Endothelial cell of umbilical vein (primary cell): ENCODE measurements at regions not wholly inside any gene's neighbourhood (a gene's known extent, or its start where the extent isn't known, plus 50 kb on each side); places are given as distances from the start of the nearest gene placed in this dataset.

ENCODE experiments used
- BruUV-seq: library from RNA; stranded (reverse); fragments of 400-500 nt; replicated peaks from 2 replicates; lab custom pipeline; 2021; lab: Mats Ljungman, UMichigan
- CTCF ChIA-PET: fragments of 300-600, 350-600 bp; sonication (Branson Sonifier 250); formaldehyde crosslinking; loops from one replicate; lab custom pipeline; 2021; ENCODE audit warnings: antibody characterized with exemption, inconsistent platforms; lab: Charles Lee
- POLR2A ChIA-PET: fragments of 300-600, 350-600 bp; sonication (Branson Sonifier 250); formaldehyde crosslinking; loops from one replicate; lab custom pipeline; 2021; ENCODE audit warnings: antibody characterized with exemption, inconsistent platforms; lab: Charles Lee
- DNase-seq: peaks from one replicate; pipeline ENCODE4 v3.0.0-alpha.2; 2011; ENCODE audit warnings: low read depth, low spot score
- FAIRE-seq: peaks from 2 replicates; lab custom pipeline; 2011; peaks lifted over from hg19 to GRCh38; lab: Jason Lieb, UNC
- H2AFZ ChIP-seq: 2 replicates; pipeline ENCODE4 v1.6.0; 2012; ENCODE audit warnings: low read depth, low read length, control low read depth, inconsistent platforms
- H3K27ac ChIP-seq: 2 replicates; pipeline ENCODE4 v1.5.1; 2011; ENCODE audit warnings: low read depth, mild to moderate bottlenecking, control low read depth, low read length, moderate library complexity; ENCODE audit not compliant: insufficient read depth
- H3K27me3 ChIP-seq, 2 experiments: 2 replicates each; pipeline versions ENCODE4 v1.6.0 to v1.6.1; 2011; ENCODE audit warnings: low read length in 2 of 2, mixed read lengths in 1 of 2; ENCODE audit not compliant: control insufficient read depth in 2 of 2, insufficient read depth in 2 of 2
- H3K36me3 ChIP-seq, 2 experiments: 2 replicates in 1 of 2; 3 replicates in 1 of 2; pipeline ENCODE4 v1.5.1; 2011; ENCODE audit warnings: low read length in 2 of 2, mild to moderate bottlenecking in 1 of 2, moderate library complexity in 1 of 2; ENCODE audit not compliant: control insufficient read depth in 2 of 2, insufficient read depth in 2 of 2; ENCODE audit errors: extremely low read depth in 1 of 2
- H3K4me1 ChIP-seq: 3 replicates; pipeline ENCODE4 v1.5.1; 2011; ENCODE audit warnings: mild to moderate bottlenecking, low read length; ENCODE audit not compliant: control insufficient read depth, insufficient read depth; ENCODE audit errors: extremely low read depth
- H3K4me2 ChIP-seq: 2 replicates; pipeline ENCODE4 v1.6.1; 2011; ENCODE audit warnings: low read length, control low read depth, mixed read lengths; ENCODE audit not compliant: insufficient read depth
- H3K4me3 ChIP-seq, 3 experiments: fragments of 200-600 bp in 1 of 3; sonication (generic), shearing (Covaris generic) in 1 of 3; replicated peaks in 1 of 3; 2 replicates each; pipeline ENCODE4 v1.5.1; 2011 to 2016; ENCODE audit warnings: control low read depth in 3 of 3, low read length in 3 of 3, mild to moderate bottlenecking in 2 of 3, inconsistent platforms in 1 of 3, low read depth in 1 of 3, moderate library complexity in 1 of 3; ENCODE audit not compliant: insufficient read depth in 1 of 3
- H3K79me2 ChIP-seq: 2 replicates; pipeline ENCODE4 v1.6.0; 2012; ENCODE audit warnings: low read length, inconsistent platforms; ENCODE audit not compliant: control insufficient read depth, insufficient read depth
- H3K9ac ChIP-seq: replicated peaks from 2 replicates; pipeline ENCODE3; 2011; ENCODE audit warnings: low read length, control low read depth; ENCODE audit not compliant: insufficient read depth; ENCODE audit errors: extremely low read depth
- H3K9me1 ChIP-seq: replicated peaks from 3 replicates; pipeline ENCODE4 v1.6.0; 2011; ENCODE audit warnings: mild to moderate bottlenecking, low read length; ENCODE audit not compliant: control insufficient read depth, insufficient read depth; ENCODE audit errors: extremely low read depth
- H3K9me3 ChIP-seq: replicated peaks from 2 replicates; pipeline ENCODE4 v1.5.1; 2012; ENCODE audit warnings: low read length, inconsistent platforms; ENCODE audit not compliant: control insufficient read depth, insufficient read depth
- H4K20me1 ChIP-seq: replicated peaks from 2 replicates; pipeline ENCODE3; 2011; ENCODE audit warnings: mild to moderate bottlenecking, low read length; ENCODE audit not compliant: control insufficient read depth, insufficient read depth; ENCODE audit errors: extremely low read depth
- EZH2 ChIP-seq: IDR thresholded peaks from 2 replicates; pipeline ENCODE4 v1.6.1; 2012; ENCODE audit warnings: borderline replicate concordance, low read depth, mild to moderate bottlenecking, moderate library complexity, low read length, inconsistent platforms; ENCODE audit not compliant: severe bottlenecking
- FOS ChIP-seq: IDR thresholded peaks from 2 replicates; pipeline ENCODE4 v1.6.1; 2011; ENCODE audit warnings: mild to moderate bottlenecking, low read length, moderate library complexity, borderline replicate concordance; ENCODE audit not compliant: insufficient read depth
- GATA2 ChIP-seq: IDR thresholded peaks from 2 replicates; pipeline ENCODE4 v1.7.0; 2011; ENCODE audit warnings: low read depth, mild to moderate bottlenecking, moderate library complexity, mixed read lengths, low read length; ENCODE audit not compliant: insufficient read length, insufficient read depth
- POLR2A ChIP-seq: IDR thresholded peaks from 2 replicates; pipeline ENCODE4 v1.6.1; 2012; ENCODE audit warnings: low read depth, mild to moderate bottlenecking, control low read depth, low read length
- POLR2AphosphoS5 ChIP-seq: IDR thresholded peaks from 2 replicates; pipeline ENCODE4 v1.6.1; 2012; ENCODE audit warnings: low read depth, mild to moderate bottlenecking, control low read depth, low read length, moderate library complexity; ENCODE audit not compliant: insufficient read depth
- dilution Hi-C: fragments of 300-500 bp; cut with MboI; formaldehyde crosslinking; loops from one replicate; pipeline ENCODE4 v1.15.0; 2019; ENCODE audit warnings: low sequenced_read_pairs; ENCODE audit not compliant: extremely low pct_ligation_motif_present
- intact Hi-C: fragments of 100-400 bp; cut with micrococcal nuclease; formaldehyde crosslinking; loops from one replicate; pipeline ENCODE4 v1.10.0; 2022
- TF ChIP-seq, protein P1 (sequence below): IDR thresholded peaks from 2 replicates; pipeline ENCODE4 v1.6.1; 2011; ENCODE audit not compliant: insufficient read depth, insufficient read length
- TF ChIP-seq, protein P2 (sequence below), 2 donors: IDR thresholded peaks; 1 replicate in 1 of 2; 2 replicates in 1 of 2; pipeline ENCODE4 v1.5.1; 2011; ENCODE audit warnings: low read length in 2 of 2, mild to moderate bottlenecking in 2 of 2, moderate library complexity in 2 of 2, control low read depth in 1 of 2, inconsistent platforms in 1 of 2, low read depth in 1 of 2; ENCODE audit not compliant: insufficient read depth in 1 of 2; ENCODE audit errors: extremely low read depth in 1 of 2

DNA sequence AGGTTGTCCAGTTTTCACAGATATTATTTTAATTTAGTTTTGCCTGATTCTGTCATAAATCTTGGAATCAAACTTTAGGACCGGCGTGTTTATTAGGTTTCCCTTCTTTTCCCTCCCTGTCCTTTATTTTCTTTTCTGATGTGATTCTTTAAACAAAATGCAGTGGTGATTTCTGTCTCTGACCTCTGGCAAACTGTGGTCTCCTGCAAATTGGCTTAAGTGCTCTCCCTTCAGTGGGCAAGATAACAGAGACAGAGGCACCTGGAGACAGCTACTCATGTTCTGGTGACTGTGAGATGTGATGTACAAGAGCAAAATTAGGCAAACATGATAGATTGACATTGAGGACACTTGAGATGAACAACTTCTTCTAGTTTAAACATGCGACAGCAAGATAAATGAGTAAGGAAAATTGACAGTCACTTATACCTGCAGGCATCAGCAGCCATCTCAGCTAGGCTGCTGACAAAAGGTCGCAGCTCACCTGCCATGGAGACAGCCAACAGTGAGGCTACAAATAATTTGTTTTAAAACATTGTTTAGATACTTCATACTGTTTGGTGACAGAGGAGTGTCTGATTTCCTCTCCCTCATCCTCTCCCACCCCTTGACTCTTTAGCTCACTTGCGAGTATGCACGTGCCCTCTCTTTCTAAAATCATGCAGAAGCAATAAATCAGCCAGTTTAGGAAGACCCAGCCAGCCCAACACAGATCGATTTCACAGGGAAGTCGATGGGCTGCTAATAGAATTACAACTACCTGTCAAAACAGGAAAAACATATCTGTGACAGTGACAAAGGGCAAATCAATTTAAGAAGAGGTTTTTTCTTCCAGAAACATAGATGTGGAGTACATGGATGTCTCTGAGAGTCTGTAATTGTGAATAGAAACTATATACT, 63.4 kb upstream of the MAP3K7 start:
- Histone ChIP-seq H3K9me1 (no peaks in the 10 kb centered on the region), H4K20me1 (no peaks in the 10 kb centered on the region), H3K27me3 (no peaks in the 10 kb centered on the region), H3K4me2 (no peak overlapping the region), H3K79me2 (no peaks in the 10 kb centered on the region), H2AFZ (no peak overlapping the region), H3K9me3 (no peaks in the 10 kb centered on the region), H3K36me3 (no peaks in the 10 kb centered on the region), H3K9ac (no peak overlapping the region), H3K4me1 (no peaks in the 10 kb centered on the region), H3K4me3 (no peak overlapping the region), H3K27ac (no peak overlapping the region)
- intact Hi-C loops = no loop called here
- POLR2A ChIA-PET = no interaction called here
- CTCF ChIA-PET = no interaction called here
- TF ChIP-seq GATA2 (no peak), POLR2A (no peak), POLR2AphosphoS5 (no peak), FOS (no peak), EZH2 (no peak)
- TF ChIP-seq, protein P1, sequence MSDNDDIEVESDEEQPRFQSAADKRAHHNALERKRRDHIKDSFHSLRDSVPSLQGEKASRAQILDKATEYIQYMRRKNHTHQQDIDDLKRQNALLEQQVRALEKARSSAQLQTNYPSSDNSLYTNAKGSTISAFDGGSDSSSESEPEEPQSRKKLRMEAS = no peak
- TF ChIP-seq, protein P2, sequence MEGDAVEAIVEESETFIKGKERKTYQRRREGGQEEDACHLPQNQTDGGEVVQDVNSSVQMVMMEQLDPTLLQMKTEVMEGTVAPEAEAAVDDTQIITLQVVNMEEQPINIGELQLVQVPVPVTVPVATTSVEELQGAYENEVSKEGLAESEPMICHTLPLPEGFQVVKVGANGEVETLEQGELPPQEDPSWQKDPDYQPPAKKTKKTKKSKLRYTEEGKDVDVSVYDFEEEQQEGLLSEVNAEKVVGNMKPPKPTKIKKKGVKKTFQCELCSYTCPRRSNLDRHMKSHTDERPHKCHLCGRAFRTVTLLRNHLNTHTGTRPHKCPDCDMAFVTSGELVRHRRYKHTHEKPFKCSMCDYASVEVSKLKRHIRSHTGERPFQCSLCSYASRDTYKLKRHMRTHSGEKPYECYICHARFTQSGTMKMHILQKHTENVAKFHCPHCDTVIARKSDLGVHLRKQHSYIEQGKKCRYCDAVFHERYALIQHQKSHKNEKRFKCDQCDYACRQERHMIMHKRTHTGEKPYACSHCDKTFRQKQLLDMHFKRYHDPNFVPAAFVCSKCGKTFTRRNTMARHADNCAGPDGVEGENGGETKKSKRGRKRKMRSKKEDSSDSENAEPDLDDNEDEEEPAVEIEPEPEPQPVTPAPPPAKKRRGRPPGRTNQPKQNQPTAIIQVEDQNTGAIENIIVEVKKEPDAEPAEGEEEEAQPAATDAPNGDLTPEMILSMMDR (IDR thresholded peaks at IDR 0.05; ENCODE audit: extremely low read depth in 1 of 2, insufficient read depth in 1 of 2, low read depth in 1 of 2, low read length in 2 of 2) = no peak
- no peak for FAIRE-seq
- no TSS peak for BruUV-seq
- dilution Hi-C loops = no loop called here
- DNase-seq = no peak
